Stimulated activated memory B cell treated with anti-CD40 and anti-IgM and Interleukin-4, amounts not matched to agents 10 μg/mL and 1 μg/mL and 100 μg/mL, for 72 hours (primary cell): ENCODE measurements at regions not wholly inside any gene's neighbourhood (a gene's known extent, or its start where the extent isn't known, plus 50 kb on each side); places are given as distances from the start of the nearest gene placed in this dataset.

ENCODE experiments used
- ATAC-seq: fragments of 150-1000 bp; cut with Tn5 transposase; 2 replicates; pipeline ENCODE4 v1.10.0; 2021
- H3K27ac Mint-ChIP-seq: one replicate; pipeline ENCODE4 v1.8.0; 2022; ENCODE audit warnings: mild to moderate bottlenecking, mixed read lengths
- H3K27me3 Mint-ChIP-seq: one replicate; pipeline ENCODE4 v1.8.0; 2022; ENCODE audit warnings: mixed read lengths
- H3K36me3 Mint-ChIP-seq: one replicate; pipeline ENCODE4 v1.8.0; 2022; ENCODE audit warnings: mixed read lengths
- H3K4me1 Mint-ChIP-seq: one replicate; pipeline ENCODE4 v1.8.0; 2022; ENCODE audit warnings: mixed read lengths
- H3K4me3 Mint-ChIP-seq: one replicate; pipeline ENCODE4 v1.8.0; 2022; ENCODE audit warnings: mild to moderate bottlenecking, moderate library complexity, mixed read lengths
- H3K9me3 Mint-ChIP-seq: one replicate; pipeline ENCODE4 v1.8.0; 2022; ENCODE audit warnings: mixed read lengths

GRCh38 chr16:85266857-85267256 is 154.6 kb upstream of the CIBAR2 start:
- Mint-ChIP-seq H3K9me3 (no peaks in the 10 kb centered on the region), H3K4me3 (no peak overlapping the region), H3K4me1 (peaks cover 9% of the 10 kb centered on the region), H3K27me3 (peaks cover 41% of the 10 kb centered on the region), H3K36me3 (no peaks in the 10 kb centered on the region), H3K27ac (no peak overlapping the region)
- ATAC-seq: no peak

- ATAC-seq: no peak
- Mint-ChIP-seq H3K27ac (no peak overlapping the region), H3K4me3 (no peak overlapping the region)
These were observed 155.2 kb upstream of the CIBAR2 start for GRCh38 chr16:85267414-85267945.

GRCh38 chr16:85269165-85269564 is 156.9 kb upstream of the CIBAR2 start:
- Mint-ChIP-seq H3K27ac (no peak overlapping the region), H3K27me3 (peaks cover 41% of the 10 kb centered on the region)
- no peak for ATAC-seq

More at GRCh38 chr16:85267414-85267945, 155.2 kb upstream of the CIBAR2 start:
- Mint-ChIP-seq H3K4me1 (peaks cover 3% of the 10 kb centered on the region), H3K27me3 (peaks cover 40% of the 10 kb centered on the region), H3K36me3 (no peaks in the 10 kb centered on the region), H3K9me3 (no peaks in the 10 kb centered on the region)

GRCh38 chr16:85270374-85270773 is 158.1 kb upstream of the CIBAR2 start:
- no peaks in the 10 kb centered on the region for H3K36me3 Mint-ChIP-seq
- H3K27me3 Mint-ChIP-seq: peaks cover 39% of the 10 kb centered on the region
- no peak overlapping the region for H3K27ac Mint-ChIP-seq
- H3K9me3 Mint-ChIP-seq: no peaks in the 10 kb centered on the region
- H3K4me1 Mint-ChIP-seq: no peaks in the 10 kb centered on the region
- H3K4me3 Mint-ChIP-seq: no peak overlapping the region
- ATAC-seq: no peak

More at GRCh38 chr16:85269165-85269564, 156.9 kb upstream of the CIBAR2 start:
- Mint-ChIP-seq H3K4me3 (no peak overlapping the region), H3K9me3 (no peaks in the 10 kb centered on the region), H3K36me3 (no peaks in the 10 kb centered on the region), H3K4me1 (no peaks in the 10 kb centered on the region)

GRCh38 chr16:85271198-85271597 is 158.9 kb upstream of the CIBAR2 start:
- Mint-ChIP-seq H3K4me3 (no peak overlapping the region), H3K36me3 (no peaks in the 10 kb centered on the region), H3K9me3 (no peaks in the 10 kb centered on the region), H3K27me3 (peaks cover 42% of the 10 kb centered on the region), H3K4me1 (no peaks in the 10 kb centered on the region), H3K27ac (no peak overlapping the region)
- ATAC-seq: no peak

- H3K9me3 Mint-ChIP-seq: no peaks in the 10 kb centered on the region
- H3K36me3 Mint-ChIP-seq: no peaks in the 10 kb centered on the region
- H3K27ac Mint-ChIP-seq: no peak overlapping the region
- no peak overlapping the region for H3K4me3 Mint-ChIP-seq
- no peak for ATAC-seq
- peaks cover 42% of the 10 kb centered on the region for H3K27me3 Mint-ChIP-seq
- H3K4me1 Mint-ChIP-seq: no peaks in the 10 kb centered on the region
These were observed 161.0 kb upstream of the CIBAR2 start for GRCh38 chr16:85273293-85273692.

- peaks cover 42% of the 10 kb centered on the region for H3K27me3 Mint-ChIP-seq
- no peak overlapping the region for H3K4me3 Mint-ChIP-seq
- H3K27ac Mint-ChIP-seq: no peak overlapping the region
- no peaks in the 10 kb centered on the region for H3K9me3 Mint-ChIP-seq
- no peaks in the 10 kb centered on the region for H3K4me1 Mint-ChIP-seq
- no peak for ATAC-seq
- no peaks in the 10 kb centered on the region for H3K36me3 Mint-ChIP-seq
These were observed 162.2 kb upstream of the CIBAR2 start for GRCh38 chr16:85274501-85274900.

- Mint-ChIP-seq H3K4me3 (no peak overlapping the region), H3K4me1 (no peaks in the 10 kb centered on the region), H3K27me3 (peaks cover 42% of the 10 kb centered on the region), H3K27ac (no peak overlapping the region), H3K36me3 (no peaks in the 10 kb centered on the region), H3K9me3 (no peaks in the 10 kb centered on the region)
- ATAC-seq: no peak
These were observed 162.7 kb upstream of the CIBAR2 start for GRCh38 chr16:85274924-85275323.

GRCh38 chr16:85275533-85276249 is 163.4 kb upstream of the CIBAR2 start:
- Mint-ChIP-seq H3K4me3 (no peak overlapping the region), H3K27ac (no peak overlapping the region), H3K4me1 (no peaks in the 10 kb centered on the region), H3K27me3 (peaks cover 35% of the 10 kb centered on the region), H3K9me3 (no peaks in the 10 kb centered on the region), H3K36me3 (no peaks in the 10 kb centered on the region)
- peak; percentile 73 for ATAC-seq

GRCh38 chr16:85276258-85276657 is 164.0 kb upstream of the CIBAR2 start:
- H3K36me3 Mint-ChIP-seq: no peaks in the 10 kb centered on the region
- H3K27ac Mint-ChIP-seq: no peak overlapping the region
- H3K4me1 Mint-ChIP-seq: no peaks in the 10 kb centered on the region
- no peak overlapping the region for H3K4me3 Mint-ChIP-seq
- ATAC-seq: no peak
- H3K27me3 Mint-ChIP-seq: peaks cover 29% of the 10 kb centered on the region
- H3K9me3 Mint-ChIP-seq: no peaks in the 10 kb centered on the region

- ATAC-seq: no peak
- H3K36me3 Mint-ChIP-seq: no peaks in the 10 kb centered on the region
- no peak overlapping the region for H3K27ac Mint-ChIP-seq
- no peaks in the 10 kb centered on the region for H3K4me1 Mint-ChIP-seq
- no peak overlapping the region for H3K4me3 Mint-ChIP-seq
- no peaks in the 10 kb centered on the region for H3K9me3 Mint-ChIP-seq
- H3K27me3 Mint-ChIP-seq: peaks cover 26% of the 10 kb centered on the region
These were observed 164.4 kb upstream of the CIBAR2 start for GRCh38 chr16:85276721-85277120.

- no peaks in the 10 kb centered on the region for H3K9me3 Mint-ChIP-seq
- H3K4me3 Mint-ChIP-seq: no peak overlapping the region
- no peaks in the 10 kb centered on the region for H3K4me1 Mint-ChIP-seq
- peaks cover 17% of the 10 kb centered on the region for H3K27me3 Mint-ChIP-seq
- no peak overlapping the region for H3K27ac Mint-ChIP-seq
- ATAC-seq: no peak
- H3K36me3 Mint-ChIP-seq: no peaks in the 10 kb centered on the region
These were observed 166.6 kb upstream of the CIBAR2 start for GRCh38 chr16:85278839-85279238.

GRCh38 chr16:85279402-85279801 is 167.1 kb upstream of the CIBAR2 start:
- no peak for ATAC-seq
- H3K9me3 Mint-ChIP-seq: no peaks in the 10 kb centered on the region
- no peak overlapping the region for H3K27ac Mint-ChIP-seq
- H3K27me3 Mint-ChIP-seq: peaks cover 17% of the 10 kb centered on the region
- no peaks in the 10 kb centered on the region for H3K4me1 Mint-ChIP-seq
- H3K36me3 Mint-ChIP-seq: no peaks in the 10 kb centered on the region
- no peak overlapping the region for H3K4me3 Mint-ChIP-seq

GRCh38 chr16:85279825-85280545 is 167.7 kb upstream of the CIBAR2 start:
- Mint-ChIP-seq H3K9me3 (no peaks in the 10 kb centered on the region), H3K27me3 (peaks cover 11% of the 10 kb centered on the region), H3K36me3 (no peaks in the 10 kb centered on the region), H3K4me1 (no peaks in the 10 kb centered on the region), H3K4me3 (no peak overlapping the region), H3K27ac (no peak overlapping the region)
- no peak for ATAC-seq

GRCh38 chr16:85281181-85281580 is 168.9 kb upstream of the CIBAR2 start:
- H3K4me1 Mint-ChIP-seq: no peaks in the 10 kb centered on the region

GRCh38 chr16:85282842-85283241 is 170.6 kb upstream of the CIBAR2 start:
- no peak overlapping the region for H3K27ac Mint-ChIP-seq
- H3K4me1 Mint-ChIP-seq: no peaks in the 10 kb centered on the region
- peaks cover 20% of the 10 kb centered on the region for H3K27me3 Mint-ChIP-seq
- no peak overlapping the region for H3K4me3 Mint-ChIP-seq
- ATAC-seq: no peak
- H3K9me3 Mint-ChIP-seq: no peaks in the 10 kb centered on the region
- no peaks in the 10 kb centered on the region for H3K36me3 Mint-ChIP-seq

More at GRCh38 chr16:85281181-85281580, 168.9 kb upstream of the CIBAR2 start:
- ATAC-seq: no peak
- Mint-ChIP-seq H3K27ac (no peak overlapping the region), H3K9me3 (no peaks in the 10 kb centered on the region), H3K36me3 (no peaks in the 10 kb centered on the region), H3K27me3 (peaks cover 5% of the 10 kb centered on the region), H3K4me3 (no peak overlapping the region)
